ENCODE measurements at regions not wholly inside any gene's neighbourhood (a gene's known extent, or its start where the extent isn't known, plus 50 kb on each side); places are given as distances from the start of the nearest gene placed in this dataset.

GRCh38 chrX:16465081-16465876 is 184.7 kb upstream of the S100G start:
- no peak for TF ChIP-seq CTCF (IDR thresholded peaks at IDR 0.05 in 8 of 11, conservative IDR thresholded peaks at IDR 0.05 in 3 of 11)
- no peak for TF ChIP-seq POLR2A (IDR thresholded peaks at IDR 0.05)
- no peak for TF ChIP-seq POLR2AphosphoS5 (IDR thresholded peaks at IDR 0.05)
